Thymus (tissue), 11 donors: ENCODE measurements at regions not wholly inside any gene's neighbourhood (a gene's known extent, or its start where the extent isn't known, plus 50 kb on each side); places are given as distances from the start of the nearest gene placed in this dataset.

Experiments used
- DNase-seq, 9 donors: peaks; one replicate each; pipeline ENCODE4 v3.0.0-alpha.2; 2013; ENCODE audit warnings: low spot score in 9 of 9, low read depth in 6 of 9, missing footprints in 1 of 9
- H3K27ac ChIP-seq, 2 donors: one replicate each; pipeline ENCODE4 v1.5.1; 2013; ENCODE audit warnings: control low read depth in 1 of 2, low read depth in 1 of 2, low read length in 1 of 2, mild to moderate bottlenecking in 1 of 2, moderate library complexity in 1 of 2
- H3K27me3 ChIP-seq, 2 donors: one replicate each; pipeline ENCODE4 v1.5.1; 2013; ENCODE audit warnings: low read length in 1 of 2; ENCODE audit not compliant: control insufficient read depth in 2 of 2, insufficient read depth in 1 of 2
- H3K36me3 ChIP-seq, 2 donors: one replicate each; pipeline ENCODE4 v1.5.1; 2013; ENCODE audit warnings: low read length in 1 of 2, mild to moderate bottlenecking in 1 of 2, moderate library complexity in 1 of 2; ENCODE audit not compliant: control insufficient read depth in 2 of 2, insufficient read depth in 2 of 2
- H3K4me1 ChIP-seq, 2 donors: one replicate each; pipeline ENCODE4 v1.5.1; 2013; ENCODE audit warnings: low read length in 2 of 2; ENCODE audit not compliant: control insufficient read depth in 2 of 2, insufficient read depth in 2 of 2
- H3K4me3 ChIP-seq, 2 donors: one replicate each; pipeline ENCODE4 v1.5.1; 2013; ENCODE audit warnings: low read length in 2 of 2, control low read depth in 1 of 2, mild to moderate bottlenecking in 1 of 2
- H3K9me3 ChIP-seq, 2 donors: one replicate each; pipeline ENCODE4 v1.5.1; 2013; ENCODE audit warnings: low read length in 1 of 2, mild to moderate bottlenecking in 1 of 2; ENCODE audit not compliant: control insufficient read depth in 2 of 2, insufficient read depth in 1 of 2
- WGBS: extraction: QIAGEN DNeasy Blood & Tissue Kit; methylation state at CpG from one replicate; pipeline ENCODE4 v1.1.7; 2013; 5-methylcytosine and 5-hydroxymethylcytosine counted together
- donor health status: healthy.

- no peak for DNase-seq
- Histone ChIP-seq H3K9me3 (no peaks in the 10 kb centered on the region), H3K27me3 (no peaks in the 10 kb centered on the region), H3K4me3 (no peak overlapping the region), H3K36me3 (no peaks in the 10 kb centered on the region), H3K4me1 (no peaks in the 10 kb centered on the region), H3K27ac (no peak overlapping the region)
- 93% methylated on average over 2 of the region's 2 CpGs for WGBS
These were observed 209.0 kb downstream of the LRRN1 start for GRCh38 chr3:4008205-4008604.

GRCh38 chr3:4011166-4011565, 211.9 kb downstream of the LRRN1 start:
- H3K27ac ChIP-seq, result no peak overlapping the region

DNA sequence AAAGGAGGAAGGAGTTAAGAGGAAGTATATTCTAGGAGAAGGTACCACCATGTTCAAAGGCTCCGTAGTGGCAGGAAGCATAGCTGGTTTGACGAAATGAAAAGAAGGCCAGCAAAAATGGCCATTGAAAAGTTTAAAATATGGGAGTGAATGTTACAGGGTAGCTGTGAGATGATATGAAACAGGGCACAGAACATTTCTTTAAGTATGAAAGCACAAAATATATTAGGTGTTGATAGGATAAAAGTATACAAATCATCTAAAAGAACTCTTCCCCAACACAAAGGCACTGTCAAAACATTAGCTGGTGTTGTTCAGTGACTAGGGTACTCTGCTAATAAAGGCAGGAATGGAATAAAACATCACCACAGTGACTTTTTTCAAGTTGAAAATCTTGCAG, 216.2 kb downstream of the LRRN1 start:
- no peaks in the 10 kb centered on the region for H3K9me3 ChIP-seq

More at GRCh38 chr3:4011166-4011565, 211.9 kb downstream of the LRRN1 start:
- WGBS, result 86% methylated on average over 1 of the region's 1 CpG
- DNase-seq, result no peak
- Histone ChIP-seq H3K4me3 (no peak overlapping the region), H3K9me3 (no peaks in the 10 kb centered on the region), H3K27me3 (no peaks in the 10 kb centered on the region), H3K4me1 (no peaks in the 10 kb centered on the region), H3K36me3 (no peaks in the 10 kb centered on the region)

GRCh38 chr3:4019501-4019900, 220.3 kb downstream of the LRRN1 start:
- H3K4me3 ChIP-seq, result no peak overlapping the region
- WGBS, result 70% methylated on average over 1 of the region's 1 CpG
- no peaks in the 10 kb centered on the region for H3K4me1 ChIP-seq
- H3K36me3 ChIP-seq, result no peaks in the 10 kb centered on the region
- DNase-seq, result no peak
- no peaks in the 10 kb centered on the region for H3K27me3 ChIP-seq
- no peaks in the 10 kb centered on the region for H3K9me3 ChIP-seq
- H3K27ac ChIP-seq, result no peak overlapping the region

More for the DNA sequence above, 216.2 kb downstream of the LRRN1 start:
- H3K27ac ChIP-seq, result no peak overlapping the region
- H3K36me3 ChIP-seq, result no peaks in the 10 kb centered on the region
- no peaks in the 10 kb centered on the region for H3K27me3 ChIP-seq
- no peak overlapping the region for H3K4me3 ChIP-seq
- 26% methylated on average over 2 of the region's 2 CpGs for WGBS
- no peak for DNase-seq
- H3K4me1 ChIP-seq, result no peaks in the 10 kb centered on the region

DNA sequence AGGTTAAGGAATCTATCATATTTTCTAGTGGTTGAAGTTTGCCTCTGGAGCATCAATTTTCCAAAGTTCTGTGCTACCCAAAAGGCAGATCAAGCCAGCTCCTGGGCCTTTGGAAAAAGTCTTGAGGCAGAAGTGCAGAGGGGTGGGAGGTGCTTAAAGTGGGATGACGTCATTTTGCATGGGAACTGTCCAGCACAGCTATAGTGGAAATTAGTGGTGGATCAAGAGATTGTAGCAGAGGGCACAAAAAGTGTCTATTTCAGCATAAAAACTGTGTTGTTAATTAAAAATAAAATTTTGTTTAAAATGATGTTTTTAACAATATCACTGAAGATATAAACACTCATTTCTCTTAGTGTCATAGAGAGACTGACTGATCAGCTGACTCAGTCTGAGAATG, 221.9 kb downstream of the LRRN1 start:
- Histone ChIP-seq H3K4me1 (no peaks in the 10 kb centered on the region), H3K36me3 (no peaks in the 10 kb centered on the region), H3K27me3 (no peaks in the 10 kb centered on the region), H3K4me3 (no peak overlapping the region), H3K27ac (no peak overlapping the region), H3K9me3 (no peaks in the 10 kb centered on the region)
- no peak for DNase-seq
- WGBS, result 61% methylated on average over 1 of the region's 1 CpG

- no peak overlapping the region for H3K4me3 ChIP-seq
- WGBS, result 94% methylated on average over 7 of the region's 7 CpGs
- no peak for DNase-seq
- H3K9me3 ChIP-seq, result no peaks in the 10 kb centered on the region
- no peaks in the 10 kb centered on the region for H3K4me1 ChIP-seq
- H3K27ac ChIP-seq, result no peak overlapping the region
- H3K27me3 ChIP-seq, result no peaks in the 10 kb centered on the region
- H3K36me3 ChIP-seq, result no peaks in the 10 kb centered on the region
These were observed 229.9 kb downstream of the LRRN1 start for GRCh38 chr3:4029135-4029534.

DNA sequence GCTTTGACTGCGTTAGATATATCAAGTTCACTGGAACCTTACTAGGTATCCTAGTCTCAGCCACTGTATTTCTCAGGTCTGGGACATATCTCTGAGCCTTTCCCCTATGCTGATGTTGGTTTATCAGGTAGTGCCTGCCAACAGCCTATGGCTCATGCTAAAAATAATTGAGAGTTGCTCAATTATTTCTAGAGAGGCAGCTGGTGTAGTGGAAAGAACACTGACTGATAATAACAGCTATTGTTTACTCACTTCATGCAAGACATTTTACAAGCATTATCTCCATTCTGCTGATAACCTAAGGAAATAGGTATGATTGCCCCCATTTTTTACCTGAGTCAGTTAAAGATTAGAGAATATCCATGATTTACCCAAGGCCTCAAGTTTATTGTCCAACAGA, 231.4 kb downstream of the LRRN1 start:
- no peak for DNase-seq
- Histone ChIP-seq H3K27me3 (no peaks in the 10 kb centered on the region), H3K4me3 (no peak overlapping the region), H3K27ac (no peak overlapping the region), H3K36me3 (no peaks in the 10 kb centered on the region), H3K4me1 (no peaks in the 10 kb centered on the region), H3K9me3 (no peaks in the 10 kb centered on the region)
- WGBS, result 98% methylated on average over 1 of the region's 1 CpG

- H3K4me3 ChIP-seq, result no peak overlapping the region
- H3K27me3 ChIP-seq, result no peaks in the 10 kb centered on the region
- no peaks in the 10 kb centered on the region for H3K36me3 ChIP-seq
- H3K4me1 ChIP-seq, result no peaks in the 10 kb centered on the region
- no peak overlapping the region for H3K27ac ChIP-seq
- DNase-seq, result no peak
- WGBS, result 93% methylated on average over 2 of the region's 2 CpGs
- H3K9me3 ChIP-seq, result no peaks in the 10 kb centered on the region
These were observed 234.1 kb downstream of the LRRN1 start for GRCh38 chr3:4033296-4033695.

GRCh38 chr3:4036046-4036445, 236.8 kb downstream of the LRRN1 start:
- DNase-seq, result no peak
- Histone ChIP-seq H3K27ac (no peak overlapping the region), H3K4me3 (no peak overlapping the region), H3K4me1 (no peaks in the 10 kb centered on the region), H3K36me3 (no peaks in the 10 kb centered on the region), H3K9me3 (no peaks in the 10 kb centered on the region), H3K27me3 (no peaks in the 10 kb centered on the region)

GRCh38 chr3:4038351-4038750, 239.1 kb downstream of the LRRN1 start:
- 74% methylated on average over 5 of the region's 5 CpGs for WGBS
- Histone ChIP-seq H3K4me3 (no peak overlapping the region), H3K27ac (no peak overlapping the region), H3K36me3 (no peaks in the 10 kb centered on the region), H3K4me1 (no peaks in the 10 kb centered on the region), H3K27me3 (no peaks in the 10 kb centered on the region), H3K9me3 (no peaks in the 10 kb centered on the region)
- DNase-seq, result no peak
